ENCODE measurements at regions not wholly inside any gene's neighbourhood (a gene's known extent, or its start where the extent isn't known, plus 50 kb on each side); places are given as distances from the start of the nearest gene placed in this dataset.

DNA sequence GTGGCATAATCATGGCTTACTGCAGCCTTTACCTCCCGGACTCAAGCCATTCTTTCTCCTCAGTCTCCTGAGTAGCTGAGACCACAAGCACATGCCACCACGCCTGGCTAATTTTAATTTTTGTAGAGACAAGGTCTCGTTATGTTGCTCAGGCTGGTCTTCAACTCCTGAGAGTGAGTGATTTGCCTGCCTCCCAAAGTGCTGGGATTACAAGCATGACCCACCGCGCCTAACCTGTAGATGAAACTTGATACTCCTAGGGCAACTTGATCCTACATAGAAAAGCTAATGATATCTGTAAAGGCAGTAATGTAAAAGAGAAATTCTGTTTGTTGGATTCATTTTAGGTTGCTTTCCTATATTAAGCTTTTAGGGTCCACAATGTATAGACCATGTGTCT, 391.9 kb upstream of the THRB start:
- TF ChIP-seq EZH2 (IDR thresholded peaks at IDR 0.05; ENCODE audit: low read length): no peak
- TF ChIP-seq, protein P1, sequence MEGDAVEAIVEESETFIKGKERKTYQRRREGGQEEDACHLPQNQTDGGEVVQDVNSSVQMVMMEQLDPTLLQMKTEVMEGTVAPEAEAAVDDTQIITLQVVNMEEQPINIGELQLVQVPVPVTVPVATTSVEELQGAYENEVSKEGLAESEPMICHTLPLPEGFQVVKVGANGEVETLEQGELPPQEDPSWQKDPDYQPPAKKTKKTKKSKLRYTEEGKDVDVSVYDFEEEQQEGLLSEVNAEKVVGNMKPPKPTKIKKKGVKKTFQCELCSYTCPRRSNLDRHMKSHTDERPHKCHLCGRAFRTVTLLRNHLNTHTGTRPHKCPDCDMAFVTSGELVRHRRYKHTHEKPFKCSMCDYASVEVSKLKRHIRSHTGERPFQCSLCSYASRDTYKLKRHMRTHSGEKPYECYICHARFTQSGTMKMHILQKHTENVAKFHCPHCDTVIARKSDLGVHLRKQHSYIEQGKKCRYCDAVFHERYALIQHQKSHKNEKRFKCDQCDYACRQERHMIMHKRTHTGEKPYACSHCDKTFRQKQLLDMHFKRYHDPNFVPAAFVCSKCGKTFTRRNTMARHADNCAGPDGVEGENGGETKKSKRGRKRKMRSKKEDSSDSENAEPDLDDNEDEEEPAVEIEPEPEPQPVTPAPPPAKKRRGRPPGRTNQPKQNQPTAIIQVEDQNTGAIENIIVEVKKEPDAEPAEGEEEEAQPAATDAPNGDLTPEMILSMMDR (optimal IDR thresholded peaks at IDR 0.05 in 1 of 3, IDR thresholded peaks at IDR 0.05 in 1 of 3, conservative IDR thresholded peaks at IDR 0.05 in 1 of 3; ENCODE audit: extremely low read depth in 1 of 3, insufficient read depth in 2 of 3, low read length in 3 of 3): no peak
